ENCODE measurements at regions not wholly inside any gene's neighbourhood (a gene's known extent, or its start where the extent isn't known, plus 50 kb on each side); places are given as distances from the start of the nearest gene placed in this dataset.

- TF ChIP-seq CTCF (IDR thresholded peaks at IDR 0.05) (no peak), POLR2A (IDR thresholded peaks at IDR 0.05) (no peak)
Measured at GRCh38 chr17:74077231-74077630, 126.2 kb upstream of the RPL38 start.
